ENCODE measurements at regions not wholly inside any gene's neighbourhood (a gene's known extent, or its start where the extent isn't known, plus 50 kb on each side); places are given as distances from the start of the nearest gene placed in this dataset.

- peak overlapping the region; percentile 52 for H3K4me3 ChIP-seq (ENCODE audit: low read length)
- DNase-seq (ENCODE audit: low read depth): no peak
- TF ChIP-seq CTCF (conservative IDR thresholded peaks at IDR 0.05; ENCODE audit: low read depth, low read length): no peak
Measured at GRCh38 chr7:130939321-130940095, 205.5 kb upstream of the KLF14 start.

GRCh38 chr7:130940326-130940725 lies 206.3 kb upstream of the KLF14 start:
- peak overlapping the region; percentile 52 for H3K4me3 ChIP-seq (ENCODE audit: low read length)
- DNase-seq (ENCODE audit: low read depth): no peak
- TF ChIP-seq CTCF (conservative IDR thresholded peaks at IDR 0.05; ENCODE audit: low read depth, low read length): no peak

- peak overlapping the region; percentile 52 for H3K4me3 ChIP-seq (ENCODE audit: low read length)
- no peak for TF ChIP-seq CTCF (conservative IDR thresholded peaks at IDR 0.05; ENCODE audit: low read depth, low read length)
- no peak for DNase-seq (ENCODE audit: low read depth)
Measured at GRCh38 chr7:130940907-130941306, 206.9 kb upstream of the KLF14 start.

GRCh38 chr7:130941322-130942210 lies 207.6 kb upstream of the KLF14 start:
- no peak for DNase-seq (ENCODE audit: low read depth)
- TF ChIP-seq CTCF (conservative IDR thresholded peaks at IDR 0.05; ENCODE audit: low read depth, low read length): no peak
- peak overlapping the region; percentile 52 for H3K4me3 ChIP-seq (ENCODE audit: low read length)

GRCh38 chr7:130942211-130942964 lies 208.4 kb upstream of the KLF14 start:
- H3K4me3 ChIP-seq (ENCODE audit: low read length): no peak overlapping the region
- TF ChIP-seq CTCF (conservative IDR thresholded peaks at IDR 0.05; ENCODE audit: low read depth, low read length): no peak
- no peak for DNase-seq (ENCODE audit: low read depth)

- no peak for TF ChIP-seq CTCF (conservative IDR thresholded peaks at IDR 0.05; ENCODE audit: low read depth, low read length)
- DNase-seq (ENCODE audit: low read depth): no peak
- peak overlapping the region; percentile 53 for H3K4me3 ChIP-seq (ENCODE audit: low read length)
Measured at GRCh38 chr7:130943336-130943901, 209.4 kb upstream of the KLF14 start.
